Lung (tissue), 11 donors: ENCODE measurements at regions not wholly inside any gene's neighbourhood (a gene's known extent, or its start where the extent isn't known, plus 50 kb on each side); places are given as distances from the start of the nearest gene placed in this dataset.

ENCODE experiments used
- ATAC-seq: fragments of 200-7000 bp; cut with Tn5 transposase; one replicate; pipeline ENCODE4 v1.9.1; 2020; ENCODE audit warnings: moderate number of reproducible peaks; ENCODE audit not compliant: insufficient read depth, low FRiP score
- DNase-seq, 3 donors: peaks; one replicate each; pipeline ENCODE4 v3.0.0-alpha.2; 2013 to 2017
- H3K27ac ChIP-seq, 2 donors: one replicate each; pipeline ENCODE4 v1.5.1; 2013; ENCODE audit warnings: mild to moderate bottlenecking in 2 of 2, moderate library complexity in 2 of 2, control low read depth in 1 of 2, inconsistent platforms in 1 of 2, low read depth in 1 of 2, low read length in 1 of 2
- H3K27me3 ChIP-seq, 3 donors: one replicate each; pipeline ENCODE4 v1.5.1; 2013; ENCODE audit warnings: low read length in 2 of 3; ENCODE audit not compliant: control insufficient read depth in 3 of 3, insufficient read depth in 3 of 3
- H3K36me3 ChIP-seq, 4 donors: one replicate each; pipeline ENCODE4 v1.5.1; 2013; ENCODE audit warnings: low read length in 4 of 4, mild to moderate bottlenecking in 1 of 4, moderate library complexity in 1 of 4; ENCODE audit not compliant: control insufficient read depth in 4 of 4, insufficient read depth in 4 of 4
- H3K4me1 ChIP-seq, 5 donors: one replicate each; pipeline ENCODE4 v1.5.1; 2013; ENCODE audit warnings: low read length in 5 of 5, mild to moderate bottlenecking in 2 of 5, moderate library complexity in 1 of 5; ENCODE audit not compliant: control insufficient read depth in 5 of 5, insufficient read depth in 5 of 5
- H3K4me3 ChIP-seq: one replicate; pipeline ENCODE4 v1.5.1; 2013; ENCODE audit warnings: mild to moderate bottlenecking, control low read depth, moderate library complexity
- H3K9ac ChIP-seq, 2 donors: one replicate each; pipeline ENCODE4 v1.5.1; 2013; ENCODE audit warnings: low read length in 2 of 2, control low read depth in 1 of 2; ENCODE audit not compliant: insufficient read depth in 1 of 2
- H3K9me3 ChIP-seq, 4 donors: one replicate each; pipeline ENCODE4 v1.5.1; 2013; ENCODE audit warnings: low read length in 3 of 4, mild to moderate bottlenecking in 1 of 4, moderate library complexity in 1 of 4; ENCODE audit not compliant: control insufficient read depth in 4 of 4, insufficient read depth in 3 of 4
- WGBS, 2 donors: extraction: QIAGEN DNeasy Blood & Tissue Kit; methylation state at CpG; one replicate each; pipeline ENCODE4 v1.1.7; 2013; 5-methylcytosine and 5-hydroxymethylcytosine counted together
- TF ChIP-seq, protein P1 (sequence below): IDR thresholded peaks from 2 replicates; pipeline ENCODE4 v1.5.1; 2012; ENCODE audit warnings: mild to moderate bottlenecking; ENCODE audit errors: control extremely low read depth, extremely low read depth
- donor health status: control.
- donor health status: control.
- donor health status: Bipolar disorder and iron deficiency.
- donor health status: healthy.
- donor health status: DM: yes; HTN: yes; CAD: no.

GRCh38 chr18:76689646-76690264, 132.6 kb upstream of the ZNF236 start:
- peaks cover 0 to 13% (median 2%) of the 10 kb centered on the region in 3 donors for H3K27me3 ChIP-seq

GRCh38 chr18:76688724-76689472, 133.5 kb upstream of the ZNF236 start:
- Histone ChIP-seq H3K9ac (no peak overlapping the region), H3K27ac (no peak overlapping the region), H3K36me3 (no peaks in the 10 kb centered on the region), H3K4me3 (no peak overlapping the region), H3K4me1 (peaks cover 0 to 10% (median 2%) of the 10 kb centered on the region in 5 donors), H3K27me3 (peaks cover 0 to 13% (median 2%) of the 10 kb centered on the region in 3 donors), H3K9me3 (no peaks in the 10 kb centered on the region)
- DNase-seq: no peak
- WGBS, 2 donors: 60 to 64% methylated on average over 15 of the region's 15 CpGs
- TF ChIP-seq, protein P1, sequence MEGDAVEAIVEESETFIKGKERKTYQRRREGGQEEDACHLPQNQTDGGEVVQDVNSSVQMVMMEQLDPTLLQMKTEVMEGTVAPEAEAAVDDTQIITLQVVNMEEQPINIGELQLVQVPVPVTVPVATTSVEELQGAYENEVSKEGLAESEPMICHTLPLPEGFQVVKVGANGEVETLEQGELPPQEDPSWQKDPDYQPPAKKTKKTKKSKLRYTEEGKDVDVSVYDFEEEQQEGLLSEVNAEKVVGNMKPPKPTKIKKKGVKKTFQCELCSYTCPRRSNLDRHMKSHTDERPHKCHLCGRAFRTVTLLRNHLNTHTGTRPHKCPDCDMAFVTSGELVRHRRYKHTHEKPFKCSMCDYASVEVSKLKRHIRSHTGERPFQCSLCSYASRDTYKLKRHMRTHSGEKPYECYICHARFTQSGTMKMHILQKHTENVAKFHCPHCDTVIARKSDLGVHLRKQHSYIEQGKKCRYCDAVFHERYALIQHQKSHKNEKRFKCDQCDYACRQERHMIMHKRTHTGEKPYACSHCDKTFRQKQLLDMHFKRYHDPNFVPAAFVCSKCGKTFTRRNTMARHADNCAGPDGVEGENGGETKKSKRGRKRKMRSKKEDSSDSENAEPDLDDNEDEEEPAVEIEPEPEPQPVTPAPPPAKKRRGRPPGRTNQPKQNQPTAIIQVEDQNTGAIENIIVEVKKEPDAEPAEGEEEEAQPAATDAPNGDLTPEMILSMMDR: no peak
- ATAC-seq: no peak

More at GRCh38 chr18:76689646-76690264, 132.6 kb upstream of the ZNF236 start:
- peaks cover 0 to 9% (median 2%) of the 10 kb centered on the region in 5 donors for H3K4me1 ChIP-seq
- no peak overlapping the region for H3K9ac ChIP-seq
- no peak for ATAC-seq
- H3K36me3 ChIP-seq: no peaks in the 10 kb centered on the region
- no peaks in the 10 kb centered on the region for H3K9me3 ChIP-seq
- WGBS, 2 donors: 75 to 78% methylated on average over 7 of the region's 7 CpGs
- DNase-seq: no peak
- no peak overlapping the region for H3K27ac ChIP-seq
- TF ChIP-seq, protein P1: no peak
- H3K4me3 ChIP-seq: no peak overlapping the region

DNA sequence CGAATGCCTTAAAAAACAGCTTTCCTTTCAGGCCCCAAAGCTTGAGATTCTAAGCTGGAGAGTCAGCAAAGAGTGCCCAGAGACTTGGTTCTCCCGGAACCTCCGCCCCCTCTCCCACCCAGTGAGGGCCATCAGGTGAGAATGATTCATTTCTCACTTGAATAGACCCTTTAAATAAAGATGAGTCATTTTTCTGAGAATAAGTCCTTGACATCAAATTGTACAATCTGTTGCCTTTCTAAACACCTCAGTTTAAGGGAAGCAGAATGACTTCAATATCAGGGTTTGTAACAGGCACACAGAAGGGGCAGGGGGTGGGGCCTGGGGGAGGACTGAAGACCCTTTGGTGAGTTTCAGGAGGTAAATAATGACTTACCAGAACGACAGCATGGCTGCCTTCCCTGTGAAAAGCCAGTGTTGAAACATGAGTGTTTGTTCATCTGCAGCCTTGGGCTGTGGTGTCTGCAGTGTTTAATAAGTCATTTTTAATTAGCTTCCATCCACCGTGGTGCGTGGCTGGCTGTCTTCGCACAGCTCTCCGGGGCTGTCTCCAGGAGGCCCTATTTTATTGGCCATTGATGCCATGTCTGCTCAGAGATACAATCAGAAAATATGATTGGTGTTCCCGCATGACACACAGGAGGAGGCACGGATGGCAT, 134.9 kb upstream of the ZNF236 start:
- DNase-seq (no peak), ATAC-seq (peak; percentile 64)
- peaks cover 0 to 13% (median 2%) of the 10 kb centered on the region in 3 donors for H3K27me3 ChIP-seq
- no peak overlapping the region for H3K4me3 ChIP-seq
- H3K9ac ChIP-seq: no peak overlapping the region
- H3K4me1 ChIP-seq: peaks cover 0 to 13% (median 2%) of the 10 kb centered on the region in 5 donors
- WGBS, 2 donors: 67 to 83% methylated on average over 10 of the region's 10 CpGs
- H3K27ac ChIP-seq: no peak overlapping the region
- H3K9me3 ChIP-seq: no peaks in the 10 kb centered on the region
- TF ChIP-seq, protein P1: no peak
- H3K36me3 ChIP-seq: no peaks in the 10 kb centered on the region
